ENCODE measurements at regions not wholly inside any gene's neighbourhood (a gene's known extent, or its start where the extent isn't known, plus 50 kb on each side); places are given as distances from the start of the nearest gene placed in this dataset.

- TF ChIP-seq, protein P1, sequence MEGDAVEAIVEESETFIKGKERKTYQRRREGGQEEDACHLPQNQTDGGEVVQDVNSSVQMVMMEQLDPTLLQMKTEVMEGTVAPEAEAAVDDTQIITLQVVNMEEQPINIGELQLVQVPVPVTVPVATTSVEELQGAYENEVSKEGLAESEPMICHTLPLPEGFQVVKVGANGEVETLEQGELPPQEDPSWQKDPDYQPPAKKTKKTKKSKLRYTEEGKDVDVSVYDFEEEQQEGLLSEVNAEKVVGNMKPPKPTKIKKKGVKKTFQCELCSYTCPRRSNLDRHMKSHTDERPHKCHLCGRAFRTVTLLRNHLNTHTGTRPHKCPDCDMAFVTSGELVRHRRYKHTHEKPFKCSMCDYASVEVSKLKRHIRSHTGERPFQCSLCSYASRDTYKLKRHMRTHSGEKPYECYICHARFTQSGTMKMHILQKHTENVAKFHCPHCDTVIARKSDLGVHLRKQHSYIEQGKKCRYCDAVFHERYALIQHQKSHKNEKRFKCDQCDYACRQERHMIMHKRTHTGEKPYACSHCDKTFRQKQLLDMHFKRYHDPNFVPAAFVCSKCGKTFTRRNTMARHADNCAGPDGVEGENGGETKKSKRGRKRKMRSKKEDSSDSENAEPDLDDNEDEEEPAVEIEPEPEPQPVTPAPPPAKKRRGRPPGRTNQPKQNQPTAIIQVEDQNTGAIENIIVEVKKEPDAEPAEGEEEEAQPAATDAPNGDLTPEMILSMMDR (IDR thresholded peaks at IDR 0.05): no peak
- no peak for TF ChIP-seq ZFX (IDR thresholded peaks at IDR 0.05; ENCODE audit: borderline replicate concordance)
Observed at GRCh38 chr18:44629406-44629805, 51.3 kb upstream of the SETBP1 start.
